ENCODE measurements at regions not wholly inside any gene's neighbourhood (a gene's known extent, or its start where the extent isn't known, plus 50 kb on each side); places are given as distances from the start of the nearest gene placed in this dataset.

- TF ChIP-seq, protein P1, sequence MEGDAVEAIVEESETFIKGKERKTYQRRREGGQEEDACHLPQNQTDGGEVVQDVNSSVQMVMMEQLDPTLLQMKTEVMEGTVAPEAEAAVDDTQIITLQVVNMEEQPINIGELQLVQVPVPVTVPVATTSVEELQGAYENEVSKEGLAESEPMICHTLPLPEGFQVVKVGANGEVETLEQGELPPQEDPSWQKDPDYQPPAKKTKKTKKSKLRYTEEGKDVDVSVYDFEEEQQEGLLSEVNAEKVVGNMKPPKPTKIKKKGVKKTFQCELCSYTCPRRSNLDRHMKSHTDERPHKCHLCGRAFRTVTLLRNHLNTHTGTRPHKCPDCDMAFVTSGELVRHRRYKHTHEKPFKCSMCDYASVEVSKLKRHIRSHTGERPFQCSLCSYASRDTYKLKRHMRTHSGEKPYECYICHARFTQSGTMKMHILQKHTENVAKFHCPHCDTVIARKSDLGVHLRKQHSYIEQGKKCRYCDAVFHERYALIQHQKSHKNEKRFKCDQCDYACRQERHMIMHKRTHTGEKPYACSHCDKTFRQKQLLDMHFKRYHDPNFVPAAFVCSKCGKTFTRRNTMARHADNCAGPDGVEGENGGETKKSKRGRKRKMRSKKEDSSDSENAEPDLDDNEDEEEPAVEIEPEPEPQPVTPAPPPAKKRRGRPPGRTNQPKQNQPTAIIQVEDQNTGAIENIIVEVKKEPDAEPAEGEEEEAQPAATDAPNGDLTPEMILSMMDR (conservative IDR thresholded peaks at IDR 0.05; ENCODE audit: low read depth, low read length) = no peak
- no peak for TF ChIP-seq EZH2 (IDR thresholded peaks at IDR 0.05; ENCODE audit: low read length, unreplicated experiment)
- TF ChIP-seq EZH2phosphoT487 (IDR thresholded peaks at IDR 0.05; ENCODE audit: borderline replicate concordance, low read length) = no peak
Measured at GRCh38 chr2:105570326-105570725, 171.5 kb upstream of the FHL2 start.

All from PC-3 (cell line).